H9 (cell line): ENCODE measurements at regions not wholly inside any gene's neighbourhood (a gene's known extent, or its start where the extent isn't known, plus 50 kb on each side); places are given as distances from the start of the nearest gene placed in this dataset.

Experiments used
- DNase-seq: peaks from one replicate; pipeline ENCODE4 v3.0.0-alpha.2; 2017
- H2AFZ ChIP-seq: one replicate; pipeline ENCODE4 v1.6.1; 2013; ENCODE audit warnings: mild to moderate bottlenecking, low read length, control low read depth, moderate library complexity
- H2AK5ac ChIP-seq: 2 replicates; pipeline ENCODE4 v1.6.1; 2013; ENCODE audit warnings: low read length, control low read depth, mixed read lengths; ENCODE audit not compliant: insufficient read length
- H2BK120ac ChIP-seq: one replicate; pipeline ENCODE4 v1.6.1; 2013; ENCODE audit warnings: low read depth, mild to moderate bottlenecking, low read length, control low read depth, inconsistent platforms; ENCODE audit not compliant: poor library complexity, severe bottlenecking
- H2BK12ac ChIP-seq: 2 replicates; pipeline ENCODE4 v1.6.1; 2013; ENCODE audit warnings: low read length, control low read depth, mixed read lengths, low read depth; ENCODE audit not compliant: insufficient read length
- H2BK15ac ChIP-seq: 2 replicates; pipeline ENCODE4 v1.6.1; 2013; ENCODE audit warnings: low read depth, low read length, control low read depth
- H2BK20ac ChIP-seq: one replicate; pipeline ENCODE4 v1.6.1; 2013; ENCODE audit warnings: low read depth, mild to moderate bottlenecking, low read length, control low read depth, inconsistent platforms; ENCODE audit not compliant: poor library complexity, severe bottlenecking
- H2BK5ac ChIP-seq: 2 replicates; pipeline ENCODE4 v1.6.1; 2013; ENCODE audit warnings: low read length, control low read depth, mixed read lengths; ENCODE audit not compliant: insufficient read length
- H3K14ac ChIP-seq: 2 replicates; pipeline ENCODE4 v1.6.1; 2013; ENCODE audit warnings: low read length, control low read depth; ENCODE audit not compliant: insufficient read depth
- H3K18ac ChIP-seq: 2 replicates; pipeline ENCODE4 v1.6.1; 2013; ENCODE audit warnings: low read depth, mild to moderate bottlenecking, mixed read lengths, low read length, control low read depth; ENCODE audit not compliant: insufficient read length
- H3K23ac ChIP-seq: 2 replicates; pipeline ENCODE4 v1.6.1; 2013; ENCODE audit warnings: low read length, control low read depth, mixed read lengths, low read depth; ENCODE audit not compliant: insufficient read length
- H3K23me2 ChIP-seq: 2 replicates; pipeline ENCODE4 v1.6.1; 2013; ENCODE audit warnings: low read depth, mild to moderate bottlenecking, mixed read lengths, low read length, control low read depth; ENCODE audit not compliant: insufficient read length, poor library complexity, severe bottlenecking
- H3K27ac ChIP-seq: 2 replicates; pipeline ENCODE4 v1.5.1; 2013; ENCODE audit warnings: low read length, control low read depth, mixed read lengths, low read depth; ENCODE audit not compliant: insufficient read length
- H3K27me3 ChIP-seq: 2 replicates; pipeline ENCODE4 v1.6.1; 2013; ENCODE audit warnings: low read length, control low read depth, inconsistent platforms; ENCODE audit not compliant: insufficient read depth
- H3K4ac ChIP-seq: 2 replicates; pipeline ENCODE4 v1.6.1; 2013; ENCODE audit warnings: low read depth, mild to moderate bottlenecking, control low read depth, inconsistent platforms, low read length, moderate library complexity
- H3K4me1 ChIP-seq: 2 replicates; pipeline ENCODE4 v1.6.1; 2013; ENCODE audit warnings: low read length, control low read depth, inconsistent platforms; ENCODE audit not compliant: insufficient read depth
- H3K4me2 ChIP-seq: 2 replicates; pipeline ENCODE4 v1.6.1; 2013; ENCODE audit warnings: low read length, control low read depth, mixed read lengths; ENCODE audit not compliant: insufficient read length, insufficient read depth
- H3K56ac ChIP-seq: 2 replicates; pipeline ENCODE4 v1.6.1; 2013; ENCODE audit warnings: low read depth, mild to moderate bottlenecking, mixed read lengths, low read length, control low read depth; ENCODE audit not compliant: insufficient read length
- H3K79me1 ChIP-seq: 2 replicates; pipeline ENCODE4 v1.6.1; 2013; ENCODE audit warnings: low read depth, mild to moderate bottlenecking, moderate library complexity, low read length, control low read depth, inconsistent platforms; ENCODE audit not compliant: insufficient read depth, poor library complexity, severe bottlenecking
- H3K79me2 ChIP-seq: 2 replicates; pipeline ENCODE4 v1.6.1; 2013; ENCODE audit warnings: low read length, control low read depth, inconsistent platforms; ENCODE audit not compliant: insufficient read depth
- H3K9ac ChIP-seq: 2 replicates; pipeline ENCODE4 v1.6.1; 2013; ENCODE audit warnings: low read length, control low read depth, mixed read lengths; ENCODE audit not compliant: insufficient read length; ENCODE audit errors: extremely low read depth
- H3K9me3 ChIP-seq: one replicate; pipeline ENCODE4 v1.6.1; 2013; ENCODE audit warnings: low read depth, low read length, inconsistent platforms; ENCODE audit not compliant: control insufficient read depth
- H3T11ph ChIP-seq: one replicate; pipeline ENCODE4 v1.6.1; 2013; ENCODE audit warnings: mild to moderate bottlenecking, low read length, control low read depth, inconsistent platforms
- H4K20me1 ChIP-seq: one replicate; pipeline ENCODE4 v1.6.1; 2013; ENCODE audit not compliant: control insufficient read depth, insufficient read length, insufficient read depth
- H4K5ac ChIP-seq: 2 replicates; pipeline ENCODE4 v1.6.1; 2013; ENCODE audit warnings: low read depth, mild to moderate bottlenecking, mixed read lengths, low read length, control low read depth; ENCODE audit not compliant: insufficient read length
- H4K8ac ChIP-seq: replicated peaks from 2 replicates; pipeline ENCODE4 v1.6.1; 2013; ENCODE audit warnings: low read length, control low read depth, mixed read lengths, low read depth; ENCODE audit not compliant: insufficient read length
- H4K91ac ChIP-seq: 2 replicates; pipeline ENCODE4 v1.6.1; 2013; ENCODE audit warnings: low read depth, mild to moderate bottlenecking, moderate library complexity, mixed read lengths, low read length, control low read depth; ENCODE audit not compliant: insufficient read length
- H3K27ac Mint-ChIP-seq, 3 experiments: 2 replicates in 2 of 3; 3 replicates in 1 of 3; pipeline ENCODE4 v1.8.0; 2020 to 2021; ENCODE audit warnings: mixed read lengths in 3 of 3, mild to moderate bottlenecking in 1 of 3, moderate library complexity in 1 of 3
- H3K27me3 Mint-ChIP-seq: 2 replicates; pipeline ENCODE4 v1.8.0; 2021; ENCODE audit warnings: low read depth, mild to moderate bottlenecking, moderate library complexity, mixed read lengths
- H3K36me3 Mint-ChIP-seq, 3 experiments: 2 replicates in 2 of 3; 3 replicates in 1 of 3; pipeline ENCODE4 v1.8.0; 2020 to 2021; ENCODE audit warnings: low read depth in 3 of 3, mixed read lengths in 3 of 3; ENCODE audit not compliant: insufficient read depth in 1 of 3
- H3K4me1 Mint-ChIP-seq, 2 experiments: 2 replicates each; pipeline ENCODE4 v1.8.0; 2020; ENCODE audit warnings: mixed read lengths in 2 of 2
- H3K4me3 Mint-ChIP-seq, 2 experiments: 2 replicates in 1 of 2; 3 replicates in 1 of 2; pipeline ENCODE4 v1.8.0; 2020 to 2021; ENCODE audit warnings: mild to moderate bottlenecking in 2 of 2, mixed read lengths in 2 of 2, moderate library complexity in 1 of 2
- H3K9me3 Mint-ChIP-seq, 2 experiments: 2 replicates in 1 of 2; 3 replicates in 1 of 2; pipeline ENCODE4 v1.8.0; 2020; ENCODE audit warnings: mild to moderate bottlenecking in 2 of 2, mixed read lengths in 2 of 2, moderate library complexity in 1 of 2
- CTCF ChIP-seq: fragments of 200-600 bp; sonication (generic); conservative IDR thresholded peaks from 3 replicates; pipeline ENCODE4 v1.8.0; 2021; ENCODE audit warnings: antibody characterized with exemption, mild to moderate bottlenecking
- WGBS: extraction: QIAGEN DNeasy Blood & Tissue Kit; methylation state at CpG from one replicate; pipeline ENCODE4 v1.1.7; 2013; ENCODE audit warnings: missing lambda C conversion rate, low lambda C conversion rate, mixed read lengths; ENCODE audit not compliant: insufficient read length; ENCODE audit errors: extremely low coverage; 5-methylcytosine and 5-hydroxymethylcytosine counted together

GRCh38 chr9:78472111-78472510, 175.2 kb downstream of the PSAT1 start:
- Histone ChIP-seq H3K23me2 (no peaks in the 10 kb centered on the region), H2AFZ (no peak overlapping the region), H3K14ac (no peak overlapping the region), H3K9ac (no peak overlapping the region), H2BK120ac (no peak overlapping the region), H4K5ac (no peak overlapping the region), H3K9me3 (no peaks in the 10 kb centered on the region), H2BK5ac (no peak overlapping the region), H2BK20ac (no peak overlapping the region), H3K27me3 (no peaks in the 10 kb centered on the region), H2BK12ac (no peak overlapping the region), H4K91ac (no peak overlapping the region), H3T11ph (no peak overlapping the region), H3K4ac (no peak overlapping the region), H4K20me1 (no peaks in the 10 kb centered on the region), H3K27ac (no peak overlapping the region), H2BK15ac (no peak overlapping the region), H3K4me2 (no peak overlapping the region), H3K23ac (no peak overlapping the region), H3K18ac (no peak overlapping the region), H3K79me1 (no peaks in the 10 kb centered on the region), H2AK5ac (no peak overlapping the region), H3K4me1 (0 out of 2 replicates have a peak, but pooled peaks cover 2% of the 10 kb centered on the region), H3K56ac (no peak overlapping the region), H3K79me2 (no peaks in the 10 kb centered on the region), H4K8ac (no peak overlapping the region)
- Mint-ChIP-seq H3K27ac (no peak overlapping the region), H3K27me3 (no peaks in the 10 kb centered on the region), H3K36me3 (peaks cover 0 to 4% (median 3%) of the 10 kb centered on the region in 3 experiments; a peak in 3 of 7 replicates), H3K4me1 (0 out of 4 replicates have a peak, but pooled peaks cover 0 to 2% of the 10 kb centered on the region in 2 experiments), H3K9me3 (no peaks in the 10 kb centered on the region), H3K4me3 (no peak overlapping the region)
- no CpG with 5 or more reads among the region's 3 CpGs for WGBS
- no peak for DNase-seq
- TF ChIP-seq CTCF, result no peak
